Pancreas (tissue), 10 donors: ENCODE measurements at regions not wholly inside any gene's neighbourhood (a gene's known extent, or its start where the extent isn't known, plus 50 kb on each side); places are given as distances from the start of the nearest gene placed in this dataset.

Experiments
- ATAC-seq, 4 donors: fragments of 200-7000 bp; cut with Tn5 transposase; one replicate each; pipeline versions ENCODE4 v1.8.0 to v1.9.1; 2020; ENCODE audit warnings: mild to moderate bottlenecking in 4 of 4, moderate library complexity in 4 of 4
- DNase-seq, 6 donors: peaks; one replicate each; pipeline ENCODE4 v3.0.0-alpha.2; 2020
- FAIRE-seq: peaks from 2 replicates; lab custom pipeline; 2012; peaks lifted over from hg19 to GRCh38; lab: Jason Lieb, UNC
- H3K27ac ChIP-seq, 4 donors: fragments of 200-600 bp; sonication (generic); 1 replicate in 3 of 4; 2 replicates in 1 of 4; pipeline versions ENCODE4 v1.5.0 to v1.8.0; 2020
- H3K27me3 ChIP-seq, 4 donors: fragments of 200-600 bp; one replicate each; pipeline ENCODE4 v1.8.0; 2021
- H3K36me3 ChIP-seq, 3 donors: fragments of 200-600 bp; sonication (generic) in 1 of 3; one replicate each; pipeline versions ENCODE4 v1.5.0 to v1.8.0; 2020 to 2021
- H3K4me1 ChIP-seq, 3 donors: fragments of 200-600 bp; one replicate each; pipeline ENCODE4 v1.8.0; 2021
- H3K4me3 ChIP-seq, 4 donors: fragments of 200-600 bp; sonication (generic) in 2 of 4; one replicate each; pipeline versions ENCODE4 v1.5.0 to v1.8.0; 2020 to 2021
- H3K9me3 ChIP-seq, 4 donors: fragments of 200-600 bp; one replicate each; pipeline ENCODE4 v1.8.0; 2021
- CTCF ChIP-seq, 4 donors: fragments of 200-600 bp; sonication (generic) in 3 of 4; IDR thresholded peaks; one replicate each; pipeline versions ENCODE4 v1.5.0 to v1.8.0; 2021; ENCODE audit warnings: antibody characterized with exemption in 4 of 4
- WGBS, 2 donors: extraction: QIAGEN DNeasy Blood & Tissue Kit; methylation state at CpG; one replicate each; pipeline ENCODE4 v1.1.7; 2013; 5-methylcytosine and 5-hydroxymethylcytosine counted together
- intact Hi-C, 3 donors: fragments of 100-400 bp; cut with DNase I; formaldehyde crosslinking; loops; one replicate each; pipeline versions ENCODE4 v1.11.1 to v1.14.2; 2022
- donor health status: healthy with polysubstance abuse.
- donor health status: DM: no; HTN: no; CAD: no; lungs with moderate emphysema.
- donor health status: DM: no; HTN: no; CAD: no.
- donor health status: control.
- donor health status: control.
- donor health status: Bipolar disorder and iron deficiency.
- donor health status: DM: yes; HTN: yes; CAD: no.
- donor health status: DM: no; HTN: no; CAD: no.
- donor health status: DM: no; HTN: no; CAD: no.
- donor health status: DM: yes; HTN: yes; CAD: no.

- H3K4me3 ChIP-seq = no peak overlapping the region
- no peaks in the 10 kb centered on the region for H3K4me1 ChIP-seq
- H3K36me3 ChIP-seq = no peaks in the 10 kb centered on the region
- TF ChIP-seq CTCF (IDR thresholded peaks at IDR 0.05) = no peak
- WGBS, 2 donors = 8 to 11% methylated on average over 1 of the region's 1 CpG
- FAIRE-seq (no peak), ATAC-seq (no peak), DNase-seq (no peak)
- no peaks in the 10 kb centered on the region for H3K9me3 ChIP-seq
- intact Hi-C loops = no loop called here
- no peak overlapping the region for H3K27ac ChIP-seq
- no peaks in the 10 kb centered on the region for H3K27me3 ChIP-seq
Measured at GRCh38 chr19:27660428-27660827, 1552.5 kb downstream of the UQCRFS1 start.

- 60 to 75% methylated on average over 10 of the region's 10 CpGs for WGBS, 2 donors
- Histone ChIP-seq H3K4me3 (no peak overlapping the region), H3K9me3 (no peaks in the 10 kb centered on the region), H3K36me3 (no peaks in the 10 kb centered on the region), H3K4me1 (no peaks in the 10 kb centered on the region), H3K27ac (no peak overlapping the region), H3K27me3 (no peaks in the 10 kb centered on the region)
- intact Hi-C loops = no loop called here
- no peak for ATAC-seq
- no peak for DNase-seq
- no peak for TF ChIP-seq CTCF (IDR thresholded peaks at IDR 0.05)
- no peak for FAIRE-seq
Measured at GRCh38 chr19:27657271-27658051, 1555.5 kb downstream of the UQCRFS1 start.

GRCh38 chr19:27654266-27654990 is 1558.5 kb downstream of the UQCRFS1 start:
- Histone ChIP-seq H3K4me3 (no peak overlapping the region), H3K36me3 (no peaks in the 10 kb centered on the region), H3K27me3 (no peaks in the 10 kb centered on the region), H3K9me3 (no peaks in the 10 kb centered on the region), H3K4me1 (no peaks in the 10 kb centered on the region), H3K27ac (no peak overlapping the region)
- no peak for FAIRE-seq
- no peak for ATAC-seq
- no peak for DNase-seq
- intact Hi-C loops = no loop called here
- no peak for TF ChIP-seq CTCF (IDR thresholded peaks at IDR 0.05)
- 41 to 50% methylated on average over 8 of the region's 8 CpGs for WGBS, 2 donors

GRCh38 chr19:27652796-27653195 is 1560.2 kb downstream of the UQCRFS1 start:
- Histone ChIP-seq H3K27me3 (no peaks in the 10 kb centered on the region), H3K9me3 (no peaks in the 10 kb centered on the region), H3K4me1 (no peaks in the 10 kb centered on the region), H3K27ac (no peak overlapping the region), H3K36me3 (no peaks in the 10 kb centered on the region), H3K4me3 (no peak overlapping the region)
- intact Hi-C loops = no loop called here
- WGBS, 2 donors = 31 to 35% methylated on average over 3 of the region's 3 CpGs
- FAIRE-seq = no peak
- no peak for TF ChIP-seq CTCF (IDR thresholded peaks at IDR 0.05)
- no peak for DNase-seq
- no peak for ATAC-seq

GRCh38 chr19:27652281-27652680 is 1560.7 kb downstream of the UQCRFS1 start:
- H3K36me3 ChIP-seq = no peaks in the 10 kb centered on the region
- H3K4me1 ChIP-seq = no peaks in the 10 kb centered on the region
- H3K4me3 ChIP-seq = no peak overlapping the region
- intact Hi-C loops = no loop called here
- ATAC-seq (no peak), DNase-seq (no peak), FAIRE-seq (no peak)
- H3K9me3 ChIP-seq = no peaks in the 10 kb centered on the region
- H3K27me3 ChIP-seq = no peaks in the 10 kb centered on the region
- WGBS, 2 donors = 54 to 71% methylated on average over 8 of the region's 8 CpGs
- TF ChIP-seq CTCF (IDR thresholded peaks at IDR 0.05) = no peak
- H3K27ac ChIP-seq = no peak overlapping the region
